ENCODE measurements at regions not wholly inside any gene's neighbourhood (a gene's known extent, or its start where the extent isn't known, plus 50 kb on each side); places are given as distances from the start of the nearest gene placed in this dataset.

GRCh38 chr6:167764713-167765479, 61.8 kb upstream of the AFDN start:
- TF ChIP-seq CTCF (IDR thresholded peaks at IDR 0.05; ENCODE audit: low read depth, low read length): no peak
- no peak overlapping the region for H3K4me3 ChIP-seq
- H3K4me1 ChIP-seq (ENCODE audit: low read depth): peaks cover 4% of the 10 kb centered on the region
- H3K36me3 ChIP-seq: no peaks in the 10 kb centered on the region
- no peaks in the 10 kb centered on the region for H3K9me3 ChIP-seq (ENCODE audit: low read depth)
- no peak for DNase-seq (ENCODE audit: low read depth in 1 of 2, low spot score in 1 of 2)
- no peak overlapping the region for H3K27ac ChIP-seq
- no peaks in the 10 kb centered on the region for H3K27me3 ChIP-seq

GRCh38 chr6:167766986-167767714, 59.6 kb upstream of the AFDN start:
- Histone ChIP-seq H3K27me3 (no peaks in the 10 kb centered on the region), H3K4me1 (ENCODE audit: low read depth) (peaks cover 4% of the 10 kb centered on the region), H3K27ac (no peak overlapping the region), H3K36me3 (no peaks in the 10 kb centered on the region), H3K4me3 (no peak overlapping the region), H3K9me3 (ENCODE audit: low read depth) (no peaks in the 10 kb centered on the region)
- DNase-seq (ENCODE audit: low read depth in 1 of 2, low spot score in 1 of 2): peak in 1 of 2 donors; percentile 23
- TF ChIP-seq CTCF (IDR thresholded peaks at IDR 0.05; ENCODE audit: low read depth, low read length): no peak

- Histone ChIP-seq H3K36me3 (no peaks in the 10 kb centered on the region), H3K27me3 (no peaks in the 10 kb centered on the region), H3K9me3 (ENCODE audit: low read depth) (no peaks in the 10 kb centered on the region), H3K27ac (no peak overlapping the region), H3K4me1 (ENCODE audit: low read depth) (peaks cover 4% of the 10 kb centered on the region), H3K4me3 (no peak overlapping the region)
- TF ChIP-seq CTCF (IDR thresholded peaks at IDR 0.05; ENCODE audit: low read depth, low read length): no peak
- no peak for DNase-seq (ENCODE audit: low read depth in 1 of 2, low spot score in 1 of 2)
These were observed 59.0 kb upstream of the AFDN start for GRCh38 chr6:167767715-167768107.

- no peak overlapping the region for H3K4me3 ChIP-seq
- no peak for DNase-seq (ENCODE audit: low read depth in 1 of 2, low spot score in 1 of 2)
- no peaks in the 10 kb centered on the region for H3K9me3 ChIP-seq (ENCODE audit: low read depth)
- H3K4me1 ChIP-seq (ENCODE audit: low read depth): peaks cover 4% of the 10 kb centered on the region
- H3K36me3 ChIP-seq: no peaks in the 10 kb centered on the region
- no peak for TF ChIP-seq CTCF (IDR thresholded peaks at IDR 0.05; ENCODE audit: low read depth, low read length)
- H3K27ac ChIP-seq: no peak overlapping the region
- H3K27me3 ChIP-seq: no peaks in the 10 kb centered on the region
These were observed 58.1 kb upstream of the AFDN start for GRCh38 chr6:167768471-167769215.

GRCh38 chr6:167769408-167770190, 57.1 kb upstream of the AFDN start:
- H3K27me3 ChIP-seq: no peaks in the 10 kb centered on the region
- no peak for DNase-seq (ENCODE audit: low read depth in 1 of 2, low spot score in 1 of 2)
- no peaks in the 10 kb centered on the region for H3K36me3 ChIP-seq
- no peak for TF ChIP-seq CTCF (IDR thresholded peaks at IDR 0.05; ENCODE audit: low read depth, low read length)
- no peaks in the 10 kb centered on the region for H3K9me3 ChIP-seq (ENCODE audit: low read depth)
- H3K4me1 ChIP-seq (ENCODE audit: low read depth): peaks cover 4% of the 10 kb centered on the region
- no peak overlapping the region for H3K4me3 ChIP-seq
- no peak overlapping the region for H3K27ac ChIP-seq
